HG02973 (cell line): ENCODE measurements at regions not wholly inside any gene's neighbourhood (a gene's known extent, or its start where the extent isn't known, plus 50 kb on each side); places are given as distances from the start of the nearest gene placed in this dataset.

Source experiments
- ATAC-seq: cut with Tn5 transposase; IDR thresholded peaks from one replicate; pipeline ENCODE4 v1.9.1; 2021; ENCODE audit warnings: moderate library complexity; ENCODE audit not compliant: unreplicated experiment

GRCh38 chr6:113315165-113315564, 542.0 kb upstream of the MARCKS start:
- no peak for ATAC-seq

GRCh38 chr6:113315879-113316278, 541.3 kb upstream of the MARCKS start:
- ATAC-seq, result no peak

- ATAC-seq, result no peak
Observed at GRCh38 chr6:113317442-113317841, 539.7 kb upstream of the MARCKS start.

GRCh38 chr6:113317891-113318574, 539.1 kb upstream of the MARCKS start:
- no peak for ATAC-seq

GRCh38 chr6:113318575-113318917, 538.6 kb upstream of the MARCKS start:
- no peak for ATAC-seq

- ATAC-seq, result no peak
Observed at GRCh38 chr6:113320653-113321052, 536.5 kb upstream of the MARCKS start.

- no peak for ATAC-seq
Observed at GRCh38 chr6:113326781-113327180, 530.4 kb upstream of the MARCKS start.

- ATAC-seq, result no peak
Observed at GRCh38 chr6:113328886-113329381, 528.2 kb upstream of the MARCKS start.

GRCh38 chr6:113329942-113330635, 527.1 kb upstream of the MARCKS start:
- no peak for ATAC-seq

- no peak for ATAC-seq
Observed at GRCh38 chr6:113330636-113330946, 526.6 kb upstream of the MARCKS start.

- ATAC-seq, result no peak
Observed at GRCh38 chr6:113331021-113331420, 526.1 kb upstream of the MARCKS start.

GRCh38 chr6:113338644-113339043, 518.5 kb upstream of the MARCKS start:
- ATAC-seq, result no peak

- ATAC-seq, result no peak
Observed at GRCh38 chr6:113339209-113339608, 517.9 kb upstream of the MARCKS start.

GRCh38 chr6:113340371-113340770, 516.8 kb upstream of the MARCKS start:
- no peak for ATAC-seq

- no peak for ATAC-seq
Observed at GRCh38 chr6:113343940-113344339, 513.2 kb upstream of the MARCKS start.

GRCh38 chr6:113344969-113345368, 512.2 kb upstream of the MARCKS start:
- no peak for ATAC-seq

- no peak for ATAC-seq
Observed at GRCh38 chr6:113347436-113347835, 509.7 kb upstream of the MARCKS start.

GRCh38 chr6:113350461-113350860, 506.7 kb upstream of the MARCKS start:
- ATAC-seq, result no peak

GRCh38 chr6:113351173-113351834, 505.8 kb upstream of the MARCKS start:
- no peak for ATAC-seq

- ATAC-seq, result no peak
Observed at GRCh38 chr6:113352029-113352801, 504.9 kb upstream of the MARCKS start.

- no peak for ATAC-seq
Observed at GRCh38 chr6:113352831-113353230, 504.3 kb upstream of the MARCKS start.
